Uterus (tissue), 3 donors: ENCODE measurements at regions not wholly inside any gene's neighbourhood (a gene's known extent, or its start where the extent isn't known, plus 50 kb on each side); places are given as distances from the start of the nearest gene placed in this dataset.

ENCODE experiments used
- DNase-seq, 2 donors: peaks; one replicate each; pipeline ENCODE4 v3.0.0-alpha.2; 2019 to 2020
- H3K27ac ChIP-seq, 2 donors: fragments of 200-600 bp; sonication (generic); 1 replicate in 1 of 2; 2 replicates in 1 of 2; pipeline ENCODE4 v1.5.1; 2016 to 2018
- H3K27me3 ChIP-seq, 2 donors: fragments of 200-600 bp; sonication (generic); one replicate each; pipeline ENCODE4 v1.5.1; 2018 to 2019; ENCODE audit warnings: control low read depth in 1 of 2
- H3K36me3 ChIP-seq, 2 donors: fragments of 200-600 bp; sonication (generic); one replicate each; pipeline ENCODE4 v1.5.1; 2019; ENCODE audit warnings: control low read depth in 1 of 2
- H3K4me1 ChIP-seq, 2 donors: fragments of 200-600 bp; sonication (generic); one replicate each; pipeline ENCODE4 v1.5.1; 2018 to 2019; ENCODE audit warnings: control low read depth in 1 of 2
- H3K4me3 ChIP-seq, 2 donors: fragments of 200-600 bp; sonication (generic); 1 replicate in 1 of 2; 2 replicates in 1 of 2; pipeline ENCODE4 v1.5.1; 2018 to 2019; ENCODE audit warnings: mild to moderate bottlenecking in 1 of 2
- H3K9me3 ChIP-seq, 2 donors: fragments of 200-600 bp; sonication (generic); one replicate each; pipeline ENCODE4 v1.5.1; 2019; ENCODE audit warnings: control low read depth in 1 of 2
- POLR2A ChIP-seq, 2 donors: fragments of 450-650 bp; IDR thresholded peaks; one replicate each; pipeline ENCODE4 v1.6.1; 2016; ENCODE audit warnings: antibody characterized with exemption in 2 of 2, mild to moderate bottlenecking in 1 of 2, moderate library complexity in 1 of 2
- intact Hi-C: fragments of 100-400 bp; cut with DNase I; formaldehyde crosslinking; loops from one replicate; pipeline ENCODE4 v1.15.1; 2023; ENCODE audit warnings: low total_unique reads
- TF ChIP-seq, protein P1 (sequence below), 4 experiments: fragments of 200-600 bp in 2 of 4; fragments of 450-650 bp in 2 of 4; sonication (generic) in 2 of 4; IDR thresholded peaks; one replicate each; pipeline ENCODE4 v1.5.1; 2016 to 2019; ENCODE audit warnings: antibody characterized with exemption in 4 of 4, mild to moderate bottlenecking in 2 of 4, moderate library complexity in 1 of 4
- donor health status: DM: yes; HTN: yes; CAD: no.

DNA sequence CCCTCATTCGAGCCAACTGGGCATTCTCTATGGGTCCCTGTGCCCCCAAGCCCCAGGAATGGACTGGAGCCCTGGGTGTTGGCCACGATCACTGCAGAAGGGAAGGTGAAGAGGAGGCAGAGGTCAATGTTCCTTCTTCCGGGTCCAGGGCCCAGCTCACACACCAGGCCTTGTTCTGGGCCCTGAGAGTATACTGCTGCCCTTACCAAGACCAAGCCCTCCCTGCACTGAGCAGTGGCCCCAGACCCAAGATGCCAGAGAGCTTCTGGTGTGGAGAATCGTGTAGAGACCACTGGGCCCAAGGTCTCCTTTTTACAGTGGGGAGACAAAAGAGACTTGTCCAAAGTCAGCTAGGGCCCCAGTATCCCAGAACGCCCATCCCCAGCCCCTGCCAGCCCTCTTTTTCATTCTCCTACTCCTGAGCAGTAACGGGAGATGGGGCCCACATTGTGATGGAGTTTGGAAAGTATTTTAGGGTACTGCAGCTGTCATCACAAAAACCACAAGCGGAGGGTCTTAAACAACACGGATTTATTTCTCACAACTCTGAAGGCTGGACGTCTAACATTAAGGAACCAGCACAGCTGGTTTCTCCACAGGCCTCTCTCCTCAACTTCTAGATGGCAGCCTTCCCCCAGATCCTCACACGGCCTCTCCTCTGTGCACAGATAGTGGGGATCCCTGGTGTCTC, 79.4 kb downstream of the PDGFA start:
- no peak for DNase-seq
- H3K4me1 ChIP-seq: no peaks in the 10 kb centered on the region
- intact Hi-C loops: no loop called here
- H3K4me3 ChIP-seq: no peak overlapping the region
- no peaks in the 10 kb centered on the region for H3K36me3 ChIP-seq
- no peaks in the 10 kb centered on the region for H3K9me3 ChIP-seq
- H3K27me3 ChIP-seq: no peaks in the 10 kb centered on the region
- H3K27ac ChIP-seq: no peak overlapping the region
- TF ChIP-seq, protein P1, sequence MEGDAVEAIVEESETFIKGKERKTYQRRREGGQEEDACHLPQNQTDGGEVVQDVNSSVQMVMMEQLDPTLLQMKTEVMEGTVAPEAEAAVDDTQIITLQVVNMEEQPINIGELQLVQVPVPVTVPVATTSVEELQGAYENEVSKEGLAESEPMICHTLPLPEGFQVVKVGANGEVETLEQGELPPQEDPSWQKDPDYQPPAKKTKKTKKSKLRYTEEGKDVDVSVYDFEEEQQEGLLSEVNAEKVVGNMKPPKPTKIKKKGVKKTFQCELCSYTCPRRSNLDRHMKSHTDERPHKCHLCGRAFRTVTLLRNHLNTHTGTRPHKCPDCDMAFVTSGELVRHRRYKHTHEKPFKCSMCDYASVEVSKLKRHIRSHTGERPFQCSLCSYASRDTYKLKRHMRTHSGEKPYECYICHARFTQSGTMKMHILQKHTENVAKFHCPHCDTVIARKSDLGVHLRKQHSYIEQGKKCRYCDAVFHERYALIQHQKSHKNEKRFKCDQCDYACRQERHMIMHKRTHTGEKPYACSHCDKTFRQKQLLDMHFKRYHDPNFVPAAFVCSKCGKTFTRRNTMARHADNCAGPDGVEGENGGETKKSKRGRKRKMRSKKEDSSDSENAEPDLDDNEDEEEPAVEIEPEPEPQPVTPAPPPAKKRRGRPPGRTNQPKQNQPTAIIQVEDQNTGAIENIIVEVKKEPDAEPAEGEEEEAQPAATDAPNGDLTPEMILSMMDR (IDR thresholded peaks at IDR 0.05): no peak
- no peak for TF ChIP-seq POLR2A (IDR thresholded peaks at IDR 0.05)

DNA sequence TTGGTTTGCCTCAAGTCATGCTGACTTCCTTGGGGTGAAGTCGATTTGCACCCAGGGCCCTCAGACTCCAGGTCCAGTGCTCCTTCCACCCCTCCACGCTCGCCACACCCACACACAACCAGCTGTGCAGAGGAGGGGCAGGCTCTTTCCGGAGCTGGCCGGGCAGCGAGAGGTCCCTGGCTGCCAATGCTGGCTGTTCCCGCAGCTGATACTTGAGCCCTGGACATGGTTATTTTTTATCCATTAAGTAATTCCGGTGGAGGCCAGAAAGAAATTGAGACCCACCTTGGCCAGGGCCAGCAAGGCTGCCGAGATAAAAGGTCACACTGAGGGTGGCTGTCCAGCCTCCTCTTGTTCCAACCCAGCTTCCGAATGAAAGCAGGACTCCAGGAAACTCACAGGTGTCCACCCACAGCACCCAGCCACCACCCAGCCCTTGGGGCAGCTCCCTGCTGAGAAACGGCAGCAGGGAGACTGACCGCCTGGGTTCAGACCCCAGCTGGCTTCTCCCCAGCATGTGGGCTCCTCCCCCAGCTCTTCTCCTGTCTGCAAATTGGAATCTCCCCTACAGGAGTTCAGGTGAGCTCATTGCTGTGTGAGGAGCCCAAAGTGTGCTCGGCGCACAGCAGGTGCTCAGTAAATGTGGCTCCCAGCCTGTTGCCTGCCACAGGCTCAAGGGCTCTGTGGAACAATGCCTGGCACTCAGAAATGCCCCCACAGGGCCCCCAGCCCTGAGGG, 77.8 kb downstream of the PDGFA start:
- Histone ChIP-seq H3K27me3 (no peaks in the 10 kb centered on the region), H3K36me3 (no peaks in the 10 kb centered on the region), H3K4me3 (no peak overlapping the region), H3K27ac (no peak overlapping the region), H3K4me1 (no peaks in the 10 kb centered on the region), H3K9me3 (no peaks in the 10 kb centered on the region)
- intact Hi-C loops: no loop called here
- no peak for DNase-seq
- TF ChIP-seq, protein P1 (IDR thresholded peaks at IDR 0.05): no peak
- no peak for TF ChIP-seq POLR2A (IDR thresholded peaks at IDR 0.05)

DNA sequence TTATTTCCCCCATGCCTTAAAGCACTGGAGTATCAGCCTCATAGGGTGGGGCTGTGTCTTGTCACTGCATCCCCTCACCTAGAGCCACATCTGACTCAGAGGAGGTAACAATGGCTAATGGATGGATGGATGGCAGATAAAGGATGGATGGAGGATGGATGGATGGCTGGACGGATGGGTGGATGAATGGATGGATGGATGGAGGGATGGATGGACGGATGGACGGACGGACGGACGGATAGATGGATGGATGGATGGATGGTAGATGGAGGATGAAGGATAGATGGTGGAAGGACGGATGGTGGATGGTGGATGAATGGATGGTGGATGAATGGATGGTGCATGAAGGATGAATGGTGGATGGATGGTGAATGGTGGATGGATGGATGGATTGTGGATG, 77.2 kb downstream of the PDGFA start:
- Histone ChIP-seq H3K27ac (no peak overlapping the region), H3K4me3 (no peak overlapping the region), H3K36me3 (no peaks in the 10 kb centered on the region), H3K4me1 (no peaks in the 10 kb centered on the region), H3K9me3 (no peaks in the 10 kb centered on the region), H3K27me3 (no peaks in the 10 kb centered on the region)
- TF ChIP-seq POLR2A (IDR thresholded peaks at IDR 0.05): no peak
- TF ChIP-seq, protein P1 (IDR thresholded peaks at IDR 0.05): no peak
- DNase-seq: no peak
- intact Hi-C loops: no loop called here

DNA sequence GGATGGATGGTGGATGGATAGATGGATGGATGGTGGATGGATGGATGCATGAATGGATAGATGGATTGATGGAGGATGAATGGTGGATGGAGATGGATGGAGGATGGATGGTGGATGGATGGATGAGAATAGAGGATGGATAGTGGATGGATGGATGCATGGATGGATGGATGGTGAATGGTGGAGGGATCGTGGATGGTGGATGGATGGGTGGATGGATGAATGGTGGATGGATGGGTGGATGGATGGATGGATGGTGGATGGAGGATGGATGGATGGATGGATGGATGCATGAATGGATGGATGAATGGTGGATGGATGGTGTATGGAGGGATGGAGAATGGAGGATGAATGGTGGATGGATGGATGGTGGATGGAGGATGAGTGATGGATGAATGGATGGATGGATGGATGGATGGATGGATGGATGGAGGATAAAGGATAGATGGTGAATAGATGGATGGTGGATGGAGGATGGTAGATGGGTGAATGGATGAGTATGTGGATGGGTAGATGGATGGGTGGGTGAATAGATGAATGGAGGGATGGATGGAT, 76.3 kb downstream of the PDGFA start:
- intact Hi-C loops: no loop called here
- H3K9me3 ChIP-seq: no peaks in the 10 kb centered on the region
- no peaks in the 10 kb centered on the region for H3K4me1 ChIP-seq
- H3K36me3 ChIP-seq: no peaks in the 10 kb centered on the region
- no peak overlapping the region for H3K4me3 ChIP-seq
- H3K27me3 ChIP-seq: no peaks in the 10 kb centered on the region
- no peak for DNase-seq
- TF ChIP-seq POLR2A (IDR thresholded peaks at IDR 0.05): no peak
- TF ChIP-seq, protein P1 (IDR thresholded peaks at IDR 0.05): no peak
- H3K27ac ChIP-seq: no peak overlapping the region

DNA sequence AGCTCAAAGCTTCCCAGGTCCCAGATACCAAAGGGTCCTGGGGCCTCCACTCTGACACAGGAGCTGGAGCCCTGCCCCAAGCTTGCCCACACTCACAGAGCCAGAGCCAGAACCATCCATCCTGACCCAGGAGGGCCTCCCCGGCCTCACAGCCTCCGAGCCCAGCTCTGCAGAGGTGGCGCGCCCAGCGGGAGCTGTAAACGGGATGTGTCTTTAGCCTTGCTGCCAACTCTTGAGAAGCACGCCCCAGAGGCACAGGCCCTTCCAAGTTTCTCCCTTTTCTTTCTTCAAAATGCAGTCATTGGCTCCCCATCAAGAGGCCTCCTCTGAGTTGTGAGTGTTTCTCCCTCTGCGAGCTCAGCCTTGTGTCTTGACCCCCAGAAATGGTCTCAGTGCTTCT, 75.0 kb downstream of the PDGFA start:
- intact Hi-C loops: no loop called here
- Histone ChIP-seq H3K27ac (no peak overlapping the region), H3K27me3 (no peaks in the 10 kb centered on the region), H3K4me1 (no peaks in the 10 kb centered on the region), H3K36me3 (no peaks in the 10 kb centered on the region), H3K9me3 (no peaks in the 10 kb centered on the region), H3K4me3 (no peak overlapping the region)
- no peak for DNase-seq
- TF ChIP-seq, protein P1 (IDR thresholded peaks at IDR 0.05): no peak
- no peak for TF ChIP-seq POLR2A (IDR thresholded peaks at IDR 0.05)
